IMR-90 (cell line): ENCODE measurements at regions not wholly inside any gene's neighbourhood (a gene's known extent, or its start where the extent isn't known, plus 50 kb on each side); places are given as distances from the start of the nearest gene placed in this dataset.

Experiments
- BHLHE40 ChIP-seq: fragments of 150-350 bp; IDR thresholded peaks from 2 replicates; pipeline ENCODE4 v1.6.1; 2016; ENCODE audit warnings: mild to moderate bottlenecking, low read depth, low read length
- CEBPB ChIP-seq: IDR thresholded peaks from 2 replicates; pipeline ENCODE4 v1.6.1; 2012; ENCODE audit warnings: low read depth, low read length, improper control_type of control experiment
- MAFK ChIP-seq: IDR thresholded peaks from 2 replicates; pipeline ENCODE4 v1.6.1; 2012; ENCODE audit warnings: low read depth, low read length, improper control_type of control experiment
- MAZ ChIP-seq: IDR thresholded peaks from 2 replicates; pipeline ENCODE4 v1.6.1; 2012; ENCODE audit warnings: low read depth, mild to moderate bottlenecking, low read length, improper control_type of control experiment, moderate library complexity, borderline replicate concordance
- MXI1 ChIP-seq: IDR thresholded peaks from 2 replicates; pipeline ENCODE4 v1.6.1; 2012; ENCODE audit warnings: low read depth, mild to moderate bottlenecking, low read length, moderate library complexity, borderline replicate concordance
- POLR2A ChIP-seq: IDR thresholded peaks from 2 replicates; pipeline ENCODE4 v1.6.1; 2012; ENCODE audit warnings: mild to moderate bottlenecking, low read depth, low read length
- RCOR1 ChIP-seq: IDR thresholded peaks from 2 replicates; pipeline ENCODE4 v1.6.1; 2012; ENCODE audit warnings: mild to moderate bottlenecking, low read length, improper control_type of control experiment; ENCODE audit not compliant: insufficient replicate concordance
- RFX5 ChIP-seq: IDR thresholded peaks from 2 replicates; pipeline ENCODE4 v1.8.0; 2012; ENCODE audit warnings: low read depth, mild to moderate bottlenecking, low read length, moderate library complexity
- SMC3 ChIP-seq: fragments of 150-350 bp; IDR thresholded peaks from 2 replicates; pipeline ENCODE4 v1.6.1; 2016; ENCODE audit warnings: low read depth, mild to moderate bottlenecking, antibody characterized with exemption, low read length, moderate library complexity
- TF ChIP-seq, protein P1 (sequence below): conservative IDR thresholded peaks from 2 replicates; pipeline ENCODE4 v1.5.1; 2012; ENCODE audit warnings: mild to moderate bottlenecking, low read depth, low read length, improper control_type of control experiment
- TF ChIP-seq, protein P2 (sequence below): fragments of 150-350 bp; IDR thresholded peaks from 2 replicates; pipeline ENCODE4 v1.6.1; 2017; ENCODE audit warnings: mild to moderate bottlenecking, antibody characterized with exemption, low read length, low read depth
- TF ChIP-seq, protein P3 (sequence below): fragments of 150-350 bp; IDR thresholded peaks from 2 replicates; pipeline ENCODE4 v1.6.1; 2016; ENCODE audit warnings: low read depth, mild to moderate bottlenecking, low read length, moderate library complexity, borderline replicate concordance

DNA sequence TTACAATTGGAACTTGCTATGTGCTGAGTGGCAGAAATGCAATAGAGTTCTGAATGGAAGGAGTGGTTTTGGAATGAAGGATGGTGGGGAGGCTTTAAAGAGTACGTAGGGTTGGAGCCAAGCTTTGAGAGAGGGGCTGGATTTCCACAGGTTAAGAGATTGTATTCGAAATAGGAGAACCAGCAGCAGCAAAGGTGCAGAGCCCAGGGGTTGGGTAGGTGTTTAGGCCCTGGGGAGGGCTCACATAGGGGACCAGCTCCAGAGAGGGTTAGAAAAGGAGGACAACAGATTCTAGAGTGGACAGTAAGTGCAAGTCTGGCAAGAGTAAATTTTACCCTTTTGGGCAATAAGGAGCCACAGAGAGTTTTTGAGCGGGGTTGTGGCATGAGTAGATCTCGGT lies 297.2 kb downstream of the RPS24 start:
- TF ChIP-seq, protein P1, sequence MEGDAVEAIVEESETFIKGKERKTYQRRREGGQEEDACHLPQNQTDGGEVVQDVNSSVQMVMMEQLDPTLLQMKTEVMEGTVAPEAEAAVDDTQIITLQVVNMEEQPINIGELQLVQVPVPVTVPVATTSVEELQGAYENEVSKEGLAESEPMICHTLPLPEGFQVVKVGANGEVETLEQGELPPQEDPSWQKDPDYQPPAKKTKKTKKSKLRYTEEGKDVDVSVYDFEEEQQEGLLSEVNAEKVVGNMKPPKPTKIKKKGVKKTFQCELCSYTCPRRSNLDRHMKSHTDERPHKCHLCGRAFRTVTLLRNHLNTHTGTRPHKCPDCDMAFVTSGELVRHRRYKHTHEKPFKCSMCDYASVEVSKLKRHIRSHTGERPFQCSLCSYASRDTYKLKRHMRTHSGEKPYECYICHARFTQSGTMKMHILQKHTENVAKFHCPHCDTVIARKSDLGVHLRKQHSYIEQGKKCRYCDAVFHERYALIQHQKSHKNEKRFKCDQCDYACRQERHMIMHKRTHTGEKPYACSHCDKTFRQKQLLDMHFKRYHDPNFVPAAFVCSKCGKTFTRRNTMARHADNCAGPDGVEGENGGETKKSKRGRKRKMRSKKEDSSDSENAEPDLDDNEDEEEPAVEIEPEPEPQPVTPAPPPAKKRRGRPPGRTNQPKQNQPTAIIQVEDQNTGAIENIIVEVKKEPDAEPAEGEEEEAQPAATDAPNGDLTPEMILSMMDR = no peak
- TF ChIP-seq MAFK = no peak
- TF ChIP-seq RFX5 = no peak
- no peak for TF ChIP-seq POLR2A
- TF ChIP-seq SMC3 = no peak
- no peak for TF ChIP-seq CEBPB
- TF ChIP-seq MXI1 = no peak
- TF ChIP-seq, protein P2, sequence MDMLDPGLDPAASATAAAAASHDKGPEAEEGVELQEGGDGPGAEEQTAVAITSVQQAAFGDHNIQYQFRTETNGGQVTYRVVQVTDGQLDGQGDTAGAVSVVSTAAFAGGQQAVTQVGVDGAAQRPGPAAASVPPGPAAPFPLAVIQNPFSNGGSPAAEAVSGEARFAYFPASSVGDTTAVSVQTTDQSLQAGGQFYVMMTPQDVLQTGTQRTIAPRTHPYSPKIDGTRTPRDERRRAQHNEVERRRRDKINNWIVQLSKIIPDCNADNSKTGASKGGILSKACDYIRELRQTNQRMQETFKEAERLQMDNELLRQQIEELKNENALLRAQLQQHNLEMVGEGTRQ = no peak
- TF ChIP-seq RCOR1 = no peak
- no peak for TF ChIP-seq MAZ
- no peak for TF ChIP-seq BHLHE40
- TF ChIP-seq, protein P3, sequence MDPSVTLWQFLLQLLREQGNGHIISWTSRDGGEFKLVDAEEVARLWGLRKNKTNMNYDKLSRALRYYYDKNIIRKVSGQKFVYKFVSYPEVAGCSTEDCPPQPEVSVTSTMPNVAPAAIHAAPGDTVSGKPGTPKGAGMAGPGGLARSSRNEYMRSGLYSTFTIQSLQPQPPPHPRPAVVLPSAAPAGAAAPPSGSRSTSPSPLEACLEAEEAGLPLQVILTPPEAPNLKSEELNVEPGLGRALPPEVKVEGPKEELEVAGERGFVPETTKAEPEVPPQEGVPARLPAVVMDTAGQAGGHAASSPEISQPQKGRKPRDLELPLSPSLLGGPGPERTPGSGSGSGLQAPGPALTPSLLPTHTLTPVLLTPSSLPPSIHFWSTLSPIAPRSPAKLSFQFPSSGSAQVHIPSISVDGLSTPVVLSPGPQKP = no peak
